HG02885 (cell line): ENCODE measurements at regions not wholly inside any gene's neighbourhood (a gene's known extent, or its start where the extent isn't known, plus 50 kb on each side); places are given as distances from the start of the nearest gene placed in this dataset.
"Not testable (repeated sequence)": the region's sequence is repeated elsewhere in the genome, so short reads cannot be mapped to it uniquely, and the experiment has no call there.

ENCODE experiments used
- ATAC-seq: cut with Tn5 transposase; IDR thresholded peaks from one replicate; pipeline ENCODE4 v1.9.1; 2021; ENCODE audit warnings: mild to moderate bottlenecking; ENCODE audit not compliant: unreplicated experiment, poor library complexity

DNA sequence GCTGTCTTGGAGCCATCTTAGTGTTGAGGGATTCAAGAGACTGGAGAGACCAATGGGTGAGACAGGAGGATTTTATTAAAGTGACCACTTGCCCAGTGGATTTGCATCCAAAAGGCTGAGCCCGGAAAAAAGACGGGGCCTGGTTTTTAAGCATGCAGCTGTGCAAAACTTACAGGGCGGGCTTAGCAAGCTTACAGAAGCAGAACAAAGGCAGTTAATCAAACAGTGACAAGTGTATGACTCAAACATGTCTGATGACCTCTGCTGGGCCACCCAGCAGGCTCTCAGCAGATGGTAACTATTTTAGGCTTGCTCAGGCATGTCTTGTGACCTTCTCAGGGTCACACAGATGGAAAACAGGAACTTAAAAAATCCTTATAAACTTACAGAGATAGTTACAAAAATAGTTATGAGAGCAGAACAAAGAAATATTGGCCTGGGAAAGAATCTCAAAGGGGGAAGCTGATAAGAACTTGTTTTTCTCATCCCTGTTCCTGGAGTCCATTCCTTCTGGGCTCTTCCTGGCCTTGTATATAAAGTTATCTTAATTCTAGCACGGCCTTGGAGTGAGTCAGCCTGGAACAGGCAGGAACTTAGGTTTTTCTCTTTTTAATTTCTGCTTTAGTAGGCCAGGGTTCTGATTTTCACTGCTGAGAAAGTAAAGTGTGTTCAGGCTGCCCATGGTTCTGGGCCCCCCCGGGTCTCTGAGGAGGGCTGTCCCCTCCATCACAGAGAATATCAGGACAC lies 141.3 kb downstream of the CCDC74A start:
- not testable (repeated sequence) for ATAC-seq

GRCh38 chr2:131671841-131672470 lies 144.3 kb downstream of the CCDC74A start:
- peak; percentile 17 for ATAC-seq

DNA sequence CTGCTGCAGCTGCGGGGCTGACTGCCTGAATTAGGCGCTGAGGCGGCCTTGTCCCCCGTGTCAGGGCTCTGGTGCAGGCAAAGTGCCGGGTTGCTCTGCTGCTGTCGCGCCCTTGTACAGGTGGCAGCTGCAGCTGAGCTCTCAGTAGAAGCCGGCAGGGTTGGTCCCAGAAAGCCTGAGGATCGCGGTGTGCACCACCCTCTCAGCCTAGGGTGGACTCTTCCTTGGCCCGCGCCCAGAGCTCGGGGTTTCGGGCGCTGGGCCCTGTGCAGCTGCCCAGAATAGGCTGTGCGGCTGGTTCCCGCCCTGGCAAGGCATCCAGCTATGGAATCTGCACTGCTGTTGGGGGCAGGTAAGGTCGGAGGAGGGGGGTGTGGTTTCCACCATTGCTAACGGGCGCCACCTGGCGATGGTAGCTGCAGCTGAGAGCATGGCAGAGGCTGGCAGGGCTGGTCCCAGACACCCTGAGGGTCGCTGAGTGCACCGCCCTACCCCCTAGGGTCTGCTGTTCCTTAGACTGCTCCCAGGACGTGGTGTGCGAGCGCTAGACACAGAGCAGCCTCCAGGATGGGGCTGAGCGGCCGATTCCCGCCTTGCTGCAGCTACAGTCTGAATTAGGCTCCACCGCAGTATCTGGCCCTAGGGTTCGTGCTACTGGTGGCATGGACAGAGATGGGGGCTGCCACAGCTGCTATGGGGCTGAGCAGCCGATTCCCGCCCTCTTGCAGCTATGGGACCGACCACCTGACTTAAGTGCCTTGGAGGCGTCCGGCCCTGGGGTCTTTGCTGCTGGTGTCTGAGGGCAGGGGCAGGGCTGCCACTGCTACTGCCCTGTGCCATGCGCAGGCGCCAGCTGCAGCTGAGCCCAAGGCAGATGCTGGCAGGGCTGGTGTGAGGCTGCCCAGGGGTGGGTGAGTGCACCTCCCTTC lies 145.0 kb downstream of the CCDC74A start:
- peak; percentile 85 for ATAC-seq

DNA sequence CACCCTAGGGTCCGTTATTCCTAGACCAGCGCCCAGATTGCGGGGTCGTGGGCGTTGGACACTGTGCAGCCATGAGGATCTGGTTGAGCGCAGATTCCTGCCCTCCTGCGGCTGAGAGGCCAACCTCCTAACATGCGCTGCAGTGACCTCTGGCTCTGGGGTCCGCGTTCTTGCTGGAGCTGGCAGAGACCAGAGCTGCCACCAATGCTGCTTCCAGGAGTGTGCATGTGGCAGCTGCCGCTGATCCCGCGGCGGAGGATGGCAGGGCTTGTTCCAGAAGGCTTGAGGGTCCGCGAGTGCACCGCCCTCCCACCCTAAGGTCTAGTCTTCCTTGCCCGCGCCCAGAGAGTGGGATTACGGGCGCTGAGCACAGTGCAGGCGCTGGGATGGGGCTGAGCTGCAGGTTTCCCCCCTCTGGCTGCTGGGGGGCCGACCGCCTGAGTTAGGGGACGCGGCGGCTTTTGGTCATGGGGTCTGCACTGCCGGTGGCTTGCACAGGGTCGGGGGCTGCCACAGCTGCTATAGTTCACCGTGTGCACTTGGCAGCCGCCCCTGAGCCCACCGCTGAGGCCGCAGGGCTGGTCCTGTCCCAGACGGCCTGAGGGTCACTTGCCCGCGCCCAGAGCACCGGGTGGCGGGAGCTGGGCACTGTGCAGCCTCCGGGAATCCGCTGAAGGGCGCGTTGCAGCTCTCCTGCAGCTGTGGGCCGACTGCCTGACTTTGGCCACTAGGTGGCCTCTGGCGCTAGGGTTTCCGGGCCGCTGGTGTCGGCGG lies 145.9 kb downstream of the CCDC74A start:
- ATAC-seq: peak; percentile 84

DNA sequence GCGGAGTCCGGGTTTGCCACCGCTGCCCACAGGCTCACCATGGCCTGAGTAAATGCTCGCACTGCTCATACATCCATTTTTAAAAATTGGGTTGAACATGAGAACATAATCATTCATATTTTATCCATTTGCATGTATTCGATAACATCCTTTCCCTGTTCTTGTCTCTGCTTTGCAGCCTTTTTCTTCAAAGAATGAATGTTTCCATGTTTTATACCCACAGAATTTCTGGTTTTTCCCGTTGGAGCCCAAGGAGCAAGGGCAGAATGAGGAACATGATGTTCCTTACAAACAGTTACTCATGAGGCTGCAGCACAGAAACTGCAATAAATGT lies 146.5 kb downstream of the CCDC74A start:
- no peak for ATAC-seq

GRCh38 chr2:131681611-131682121 lies 154.0 kb downstream of the CCDC74A start:
- peak; percentile 16 for ATAC-seq

DNA sequence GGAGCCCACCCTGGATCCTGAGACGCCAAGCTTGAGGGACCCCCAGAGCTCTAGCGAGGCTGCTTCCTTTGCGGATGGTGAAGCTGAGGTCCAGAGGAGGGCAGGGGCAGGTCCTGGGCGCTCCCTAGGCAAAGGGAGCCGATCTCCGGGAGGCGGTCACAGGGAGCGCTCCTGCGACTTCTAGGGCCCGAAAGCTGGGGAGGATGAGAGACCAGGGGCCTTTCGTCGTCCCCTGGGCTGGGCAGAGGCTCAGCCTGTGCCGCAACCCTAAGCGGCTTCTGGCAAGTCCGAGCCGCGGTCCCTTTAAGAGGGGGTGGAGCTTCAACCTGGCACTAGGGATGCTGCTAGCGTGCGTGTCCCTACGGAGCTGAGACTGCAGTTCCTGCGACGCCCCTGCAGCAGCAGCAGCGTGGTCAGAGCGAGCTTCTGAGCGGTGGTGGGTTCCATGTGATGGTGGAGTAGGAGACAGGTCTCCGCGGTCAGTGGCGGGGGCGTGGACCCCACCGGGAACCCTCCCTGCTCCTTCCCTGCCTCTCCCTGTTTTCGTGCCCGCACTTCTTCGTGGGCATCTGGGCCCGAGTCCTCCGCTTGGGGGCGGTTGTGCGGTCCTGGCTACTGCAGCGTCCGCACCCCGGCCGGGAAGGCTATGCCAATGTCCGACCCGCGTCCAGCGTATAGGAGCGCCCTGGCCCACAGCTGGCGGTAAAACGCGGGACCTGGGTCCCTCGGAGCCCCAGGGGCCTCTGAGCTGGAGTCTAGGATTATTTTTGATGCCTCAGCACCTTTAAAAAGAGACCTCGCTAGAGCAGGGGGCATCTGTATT lies 154.6 kb downstream of the CCDC74A start:
- peak; percentile 99 for ATAC-seq

- ATAC-seq: peak; percentile 39
Observed at GRCh38 chr2:131682945-131683330, 155.2 kb downstream of the CCDC74A start.

- not testable (repeated sequence) for ATAC-seq
Observed at GRCh38 chr2:131684631-131685316, 157.1 kb downstream of the CCDC74A start.

DNA sequence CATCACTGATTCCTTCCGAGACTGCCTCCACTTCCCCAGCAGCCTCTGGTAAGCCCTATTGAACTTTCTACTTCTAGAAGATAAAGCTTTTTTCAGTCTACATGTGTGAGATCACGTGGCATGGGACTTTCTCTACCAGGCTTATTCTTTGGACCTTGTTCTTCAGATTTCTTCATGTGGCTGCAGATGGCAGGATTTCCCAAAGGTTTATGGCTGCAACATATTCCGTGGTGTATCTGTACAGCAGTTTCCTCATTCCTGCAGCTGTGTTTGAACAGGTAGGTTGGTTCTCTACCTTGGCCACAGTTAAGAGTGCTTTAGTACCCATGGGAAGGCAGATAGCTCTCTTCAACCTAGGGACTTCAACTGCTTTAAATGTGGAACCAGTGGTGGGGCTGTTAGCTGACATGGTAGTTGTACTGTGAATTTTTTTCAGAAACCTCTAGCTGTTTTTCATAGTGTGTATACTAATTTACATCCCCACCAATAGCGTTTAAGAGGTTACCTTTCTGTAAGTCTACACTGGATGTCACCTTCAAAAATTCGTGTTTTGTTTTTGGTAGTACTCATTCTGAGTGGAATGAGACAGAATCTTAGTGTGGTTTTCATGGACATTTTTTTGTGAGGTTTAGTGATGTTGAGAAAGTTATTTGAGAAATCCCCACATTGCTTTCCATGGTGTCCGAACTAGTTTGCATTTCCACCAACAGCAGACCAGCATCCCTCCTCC lies 158.6 kb downstream of the CCDC74A start:
- not testable (repeated sequence) for ATAC-seq

DNA sequence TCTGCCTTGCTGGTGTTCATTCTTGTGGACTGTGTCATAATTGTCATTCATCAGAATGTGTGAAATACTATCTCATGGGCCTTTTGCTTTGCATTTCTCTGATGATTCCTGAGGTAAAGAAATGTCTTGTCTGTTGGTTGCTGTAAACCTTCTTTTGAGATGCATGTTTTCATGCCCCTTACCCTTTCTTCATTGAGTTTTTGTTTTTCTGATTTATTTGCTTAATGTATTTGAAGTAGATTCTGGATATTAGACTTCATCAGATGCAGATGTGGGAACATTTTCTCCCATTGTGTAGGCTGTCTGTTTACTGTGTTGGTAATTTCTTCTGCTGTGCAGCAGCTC lies 159.2 kb downstream of the CCDC74A start:
- ATAC-seq: not testable (repeated sequence)

- not testable (repeated sequence) for ATAC-seq
Observed at GRCh38 chr2:131689066-131689465, 161.4 kb downstream of the CCDC74A start.

- not testable (repeated sequence) for ATAC-seq
Observed at GRCh38 chr2:131711268-131711667, 183.6 kb downstream of the CCDC74A start.

DNA sequence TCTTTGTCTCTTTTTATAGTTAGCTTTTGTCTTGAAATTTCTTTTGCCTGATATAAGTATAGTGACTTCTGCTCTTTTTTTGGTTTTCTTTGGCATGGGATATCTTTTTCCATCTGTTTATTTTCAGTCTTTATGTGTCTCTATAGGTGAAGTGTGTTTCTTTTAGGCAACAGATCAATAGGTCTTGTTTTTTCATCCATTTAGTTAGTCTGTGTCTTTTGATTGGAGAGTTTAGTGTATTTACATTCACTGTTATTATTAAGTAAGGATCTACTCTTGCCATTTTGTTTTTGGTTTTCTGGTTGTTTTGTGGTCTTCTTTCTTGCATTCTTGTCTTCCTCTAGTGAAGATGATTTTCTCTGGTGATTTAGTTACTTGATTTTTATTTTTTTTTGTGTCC lies 190.2 kb downstream of the CCDC74A start:
- not testable (repeated sequence) for ATAC-seq

DNA sequence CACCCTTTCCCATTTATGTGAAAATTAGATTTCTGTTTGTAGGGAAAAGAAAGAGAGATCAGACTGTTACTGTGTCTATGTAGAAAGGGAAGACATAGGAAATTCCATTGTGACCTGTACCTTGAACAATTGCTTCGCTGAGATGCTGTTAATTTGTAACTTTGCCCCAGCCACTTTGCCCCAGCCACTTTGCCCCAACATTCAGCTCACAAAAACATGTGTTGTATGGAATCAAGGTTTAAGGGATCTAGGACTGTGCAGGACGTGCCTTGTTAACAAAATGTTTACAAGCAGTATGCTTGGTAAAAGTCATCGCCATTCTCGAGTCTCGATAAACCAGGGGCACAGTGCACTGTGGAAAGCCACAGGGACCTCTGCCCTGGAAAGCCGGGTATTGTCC lies 193.5 kb downstream of the CCDC74A start:
- not testable (repeated sequence) for ATAC-seq

DNA sequence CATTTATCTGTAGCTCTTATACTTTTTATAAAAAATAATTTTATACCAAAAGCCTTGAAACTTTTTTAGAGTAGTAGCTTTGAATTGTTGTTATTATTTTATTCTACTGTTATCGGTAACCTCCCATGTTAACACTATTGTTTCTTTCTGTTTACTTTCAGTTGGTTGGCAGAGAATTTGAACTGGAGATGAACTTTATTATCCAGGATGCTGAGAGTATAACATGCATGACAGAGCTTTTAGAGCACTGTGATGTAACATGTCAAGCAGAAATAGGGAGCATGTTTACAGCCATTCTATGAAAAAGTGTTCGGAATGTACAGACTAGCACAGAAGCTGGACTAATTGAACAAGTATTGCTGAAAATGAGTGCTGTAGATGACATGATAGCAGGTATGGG lies 194.6 kb downstream of the CCDC74A start:
- not testable (repeated sequence) for ATAC-seq

DNA sequence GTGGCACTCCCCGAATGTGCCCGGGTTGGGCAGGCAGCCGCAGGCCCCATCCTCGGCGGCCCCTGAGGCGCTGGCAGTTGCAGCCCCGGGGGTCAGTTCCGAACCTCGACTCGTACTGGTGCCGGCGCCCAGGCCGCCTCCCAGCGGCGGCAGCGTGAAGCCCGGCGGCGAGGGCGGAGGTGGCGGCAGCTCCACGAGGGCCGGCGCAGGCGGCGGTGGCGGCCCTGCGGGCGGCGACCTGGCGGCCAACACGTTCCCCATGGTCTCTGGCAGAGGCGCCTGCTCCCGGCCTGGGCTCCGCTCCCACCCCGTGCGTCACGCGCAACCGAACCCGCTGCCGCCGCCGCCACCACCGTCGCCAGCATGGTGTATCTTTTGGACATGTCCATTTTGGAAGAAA lies 196.3 kb downstream of the CCDC74A start:
- ATAC-seq: no peak

GRCh38 chr2:131728451-131728850 lies 200.8 kb downstream of the CCDC74A start:
- not testable (repeated sequence) for ATAC-seq
